ENCODE measurements at regions not wholly inside any gene's neighbourhood (a gene's known extent, or its start where the extent isn't known, plus 50 kb on each side); places are given as distances from the start of the nearest gene placed in this dataset.

GRCh38 chr19:5263615-5264014, 77.0 kb downstream of the PTPRS start:
- TF ChIP-seq CTCF (IDR thresholded peaks at IDR 0.05): no peak
- TF ChIP-seq RFX5 (IDR thresholded peaks at IDR 0.05; ENCODE audit: low read length): no peak
- TF ChIP-seq MEF2A (IDR thresholded peaks at IDR 0.05; ENCODE audit: borderline replicate concordance, low read depth): no peak
- TF ChIP-seq REST (IDR thresholded peaks at IDR 0.05; ENCODE audit: low read depth, low read length): no peak
- TF ChIP-seq POLR2AphosphoS5 (IDR thresholded peaks at IDR 0.05; ENCODE audit: low read depth, low read length): no peak
- TF ChIP-seq EZH2phosphoT487 (IDR thresholded peaks at IDR 0.05; ENCODE audit: borderline replicate concordance, low read depth): no peak
- TF ChIP-seq MAX (IDR thresholded peaks at IDR 0.05; ENCODE audit: low read depth): no peak
- no peak for TF ChIP-seq ZBTB33 (IDR thresholded peaks at IDR 0.05; ENCODE audit: borderline replicate concordance, low read depth)
- TF ChIP-seq YY1 (IDR thresholded peaks at IDR 0.05; ENCODE audit: low read depth): no peak
- no peak for TF ChIP-seq FOXJ3 (CRISPR knock-in tag; IDR thresholded peaks at IDR 0.05)

All from SK-N-SH (cell line).